ENCODE measurements at regions not wholly inside any gene's neighbourhood (a gene's known extent, or its start where the extent isn't known, plus 50 kb on each side); places are given as distances from the start of the nearest gene placed in this dataset.

- intact Hi-C loops (cut with micrococcal nuclease; ENCODE audit: unreplicated experiment) = no loop called here
- peak; percentile 75 for DNase-seq (ENCODE audit: low spot score)
- H3K36me3 ChIP-seq (ENCODE audit: insufficient read depth, low read length, poor library complexity, severe bottlenecking) = no peaks in the 10 kb centered on the region
- ChIA-PET CTCF (interaction anchor here (0.6 kb wide), 1 partner anchor 156 kb away, joined by 3 read pairs; no protein-coding TSS in a partner anchor), POLR2A (ENCODE audit: low non-redundant PET) (interaction anchor here (0.6 kb wide), 1 partner anchor 20 kb away, joined by 3 read pairs; no protein-coding TSS in a partner anchor)
- TSS peak; percentile 97 for BruUV-seq (replicated peaks)
- no peak for TF ChIP-seq CTCF (conservative IDR thresholded peaks at IDR 0.05; ENCODE audit: low read depth, low read length)
- no peak overlapping the region for H3K4me3 ChIP-seq (ENCODE audit: low read depth, low read length, poor library complexity, severe bottlenecking)
- no peaks in the 10 kb centered on the region for H3K9me3 ChIP-seq (ENCODE audit: low read depth, low read length, poor library complexity, severe bottlenecking)
- peak overlapping the region; percentile 57 for H3K27ac ChIP-seq (ENCODE audit: low read depth, low read length, poor library complexity, severe bottlenecking)
- H3K27me3 ChIP-seq (replicated peaks; ENCODE audit: insufficient read depth, low read depth, low read length, poor library complexity) = no peaks in the 10 kb centered on the region
- no peaks in the 10 kb centered on the region for H3K4me1 ChIP-seq (ENCODE audit: insufficient read depth, low read length, poor library complexity, severe bottlenecking)
These were observed 67.5 kb upstream of the MBOAT2 start for GRCh38 chr2:9071032-9071431.

DNA sequence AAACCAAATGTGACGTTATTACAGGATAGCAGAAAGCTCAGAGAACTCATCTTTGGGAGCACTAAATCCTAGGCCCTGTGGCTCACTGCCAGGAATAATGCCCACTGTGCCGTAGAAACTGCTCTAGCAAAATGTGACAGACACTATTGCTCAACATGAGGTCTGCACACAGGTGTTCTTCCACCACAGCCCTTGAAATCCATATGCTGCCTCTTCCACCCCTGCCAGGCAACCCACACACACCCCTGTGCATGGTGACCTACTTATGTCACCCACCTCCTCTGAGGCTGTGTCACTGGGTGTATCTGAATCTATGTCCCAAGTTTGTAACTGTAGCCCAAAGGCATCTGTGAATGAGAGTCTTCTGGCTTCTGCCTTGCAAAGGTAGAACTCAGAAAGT, 66.1 kb upstream of the MBOAT2 start:
- intact Hi-C loops (cut with micrococcal nuclease; ENCODE audit: unreplicated experiment) = no loop called here
- Histone ChIP-seq H3K27me3 (replicated peaks; ENCODE audit: insufficient read depth, low read depth, low read length, poor library complexity) (no peaks in the 10 kb centered on the region), H3K9me3 (ENCODE audit: low read depth, low read length, poor library complexity, severe bottlenecking) (no peaks in the 10 kb centered on the region), H3K36me3 (ENCODE audit: insufficient read depth, low read length, poor library complexity, severe bottlenecking) (no peaks in the 10 kb centered on the region), H3K4me3 (ENCODE audit: low read depth, low read length, poor library complexity, severe bottlenecking) (no peak overlapping the region), H3K27ac (ENCODE audit: low read depth, low read length, poor library complexity, severe bottlenecking) (no peak overlapping the region), H3K4me1 (ENCODE audit: insufficient read depth, low read length, poor library complexity, severe bottlenecking) (no peaks in the 10 kb centered on the region)
- ChIA-PET POLR2A (ENCODE audit: low non-redundant PET) (no interaction called here), CTCF (no interaction called here)
- no TSS peak for BruUV-seq (replicated peaks)
- TF ChIP-seq EZH2 (IDR thresholded peaks at IDR 0.05; ENCODE audit: borderline replicate concordance, low read depth, low read length, poor library complexity, severe bottlenecking) (no peak), CTCF (conservative IDR thresholded peaks at IDR 0.05; ENCODE audit: low read depth, low read length) (no peak)
- DNase-seq (ENCODE audit: low spot score) = no peak

- ChIA-PET CTCF (no interaction called here), POLR2A (ENCODE audit: low non-redundant PET) (no interaction called here)
- intact Hi-C loops (cut with micrococcal nuclease; ENCODE audit: unreplicated experiment) = no loop called here
These were observed 62.4 kb upstream of the MBOAT2 start for GRCh38 chr2:9065901-9066300.

More at GRCh38 chr2:9065901-9066300, 62.4 kb upstream of the MBOAT2 start:
- no peaks in the 10 kb centered on the region for H3K36me3 ChIP-seq (ENCODE audit: insufficient read depth, low read length, poor library complexity, severe bottlenecking)
- no peaks in the 10 kb centered on the region for H3K27me3 ChIP-seq (replicated peaks; ENCODE audit: insufficient read depth, low read depth, low read length, poor library complexity)
- no peak for TF ChIP-seq CTCF (conservative IDR thresholded peaks at IDR 0.05; ENCODE audit: low read depth, low read length)
- no peak for TF ChIP-seq EZH2 (IDR thresholded peaks at IDR 0.05; ENCODE audit: borderline replicate concordance, low read depth, low read length, poor library complexity, severe bottlenecking)
- no peaks in the 10 kb centered on the region for H3K9me3 ChIP-seq (ENCODE audit: low read depth, low read length, poor library complexity, severe bottlenecking)
- no peaks in the 10 kb centered on the region for H3K4me1 ChIP-seq (ENCODE audit: insufficient read depth, low read length, poor library complexity, severe bottlenecking)
- H3K27ac ChIP-seq (ENCODE audit: low read depth, low read length, poor library complexity, severe bottlenecking) = no peak overlapping the region
- no TSS peak for BruUV-seq (replicated peaks)
- H3K4me3 ChIP-seq (ENCODE audit: low read depth, low read length, poor library complexity, severe bottlenecking) = no peak overlapping the region
- no peak for DNase-seq (ENCODE audit: low spot score)
